ENCODE measurements at regions not wholly inside any gene's neighbourhood (a gene's known extent, or its start where the extent isn't known, plus 50 kb on each side); places are given as distances from the start of the nearest gene placed in this dataset.

GRCh38 chr1:19009882-19010321 lies 53.4 kb upstream of the IFFO2 start (continued):
- 0 out of 2 replicates have a peak, but pooled peaks have one; percentile 17 for TF ChIP-seq HMG20A (CRISPR knock-in tag; IDR thresholded peaks at IDR 0.05; ENCODE audit: borderline replicate concordance)
- TF ChIP-seq ZEB1 (IDR thresholded peaks at IDR 0.05; ENCODE audit: insufficient replicate concordance, low read depth) = no peak
- TF ChIP-seq RBAK (CRISPR knock-in tag; IDR thresholded peaks at IDR 0.05) = no peak
- TF ChIP-seq SP4 (CRISPR knock-in tag; IDR thresholded peaks at IDR 0.05) = no peak
- no peak for TF ChIP-seq ZNF446 (CRISPR knock-in tag; IDR thresholded peaks at IDR 0.05)
- TF ChIP-seq, protein P1, sequence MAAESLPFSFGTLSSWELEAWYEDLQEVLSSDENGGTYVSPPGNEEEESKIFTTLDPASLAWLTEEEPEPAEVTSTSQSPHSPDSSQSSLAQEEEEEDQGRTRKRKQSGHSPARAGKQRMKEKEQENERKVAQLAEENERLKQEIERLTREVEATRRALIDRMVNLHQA (CRISPR knock-in tag; IDR thresholded peaks at IDR 0.05) = no peak
- TF ChIP-seq HINFP (CRISPR knock-in tag; IDR thresholded peaks at IDR 0.05; ENCODE audit: low read depth) = 0 out of 2 replicates have a peak, but pooled peaks have one; percentile 8
- no peak for TF ChIP-seq CBX1 (IDR thresholded peaks at IDR 0.05; ENCODE audit: low read depth)
- TF ChIP-seq ATF7-NPFF (CRISPR knock-in tag; IDR thresholded peaks at IDR 0.05; ENCODE audit: low read depth) = no peak
- TF ChIP-seq ZSCAN29 (CRISPR knock-in tag; conservative IDR thresholded peaks at IDR 0.05) = no peak
- no peak for TF ChIP-seq USF2 (IDR thresholded peaks at IDR 0.05; ENCODE audit: low read depth, low read length)
- TF ChIP-seq USF2 (CRISPR knock-in tag; IDR thresholded peaks at IDR 0.05; ENCODE audit: borderline replicate concordance) = no peak
- TF ChIP-seq FOSL2 (CRISPR knock-in tag; IDR thresholded peaks at IDR 0.05) = peak; percentile 69; the same call in 1 of the 2 replicates
- TF ChIP-seq EP300 (IDR thresholded peaks at IDR 0.05; ENCODE audit: low read depth in 2 of 2, low read length in 2 of 2) = peak in 1 of 2 experiments; percentile 34; a peak in 1 of 4 replicates
- peak; percentile 57; the same call in 1 of the 2 replicates for TF ChIP-seq EP300 (CRISPR knock-in tag; IDR thresholded peaks at IDR 0.05; ENCODE audit: borderline replicate concordance)
- no peak for TF ChIP-seq U2AF1 (optimal IDR thresholded peaks at IDR 0.05; ENCODE audit: low read depth, low read length)
- TF ChIP-seq ZNF430 (CRISPR knock-in tag; IDR thresholded peaks at IDR 0.05) = no peak
- TF ChIP-seq KDM5B (CRISPR knock-in tag; IDR thresholded peaks at IDR 0.05; ENCODE audit: borderline replicate concordance) = no peak
- no peak for TF ChIP-seq TAF1 (CRISPR knock-in tag; IDR thresholded peaks at IDR 0.05)

Data from HepG2 (cell line).